Colonic mucosa (tissue), 4 donors: ENCODE measurements at regions not wholly inside any gene's neighbourhood (a gene's known extent, or its start where the extent isn't known, plus 50 kb on each side); places are given as distances from the start of the nearest gene placed in this dataset.

Experiments used
- DNase-seq: peaks from one replicate; pipeline ENCODE4 v3.0.0-alpha.2; 2020
- H3K27ac ChIP-seq: fragments of 200-600 bp; one replicate; pipeline ENCODE4 v1.8.0; 2021
- H3K27me3 ChIP-seq: fragments of 200-600 bp; one replicate; pipeline ENCODE4 v1.8.0; 2021
- H3K36me3 ChIP-seq: fragments of 200-600 bp; one replicate; pipeline ENCODE4 v1.8.0; 2021
- H3K4me1 ChIP-seq: fragments of 200-600 bp; one replicate; pipeline ENCODE4 v1.8.0; 2021; ENCODE audit warnings: mild to moderate bottlenecking
- H3K4me3 ChIP-seq: fragments of 200-600 bp; one replicate; pipeline ENCODE4 v1.8.0; 2021
- H3K9ac ChIP-seq, 2 donors: one replicate each; pipeline ENCODE4 v1.7.0; 2013; ENCODE audit warnings: control low read depth in 2 of 2, low read depth in 2 of 2, low read length in 2 of 2
- H3K9me3 ChIP-seq: fragments of 200-600 bp; one replicate; pipeline ENCODE4 v1.8.0; 2021
- CTCF ChIP-seq: fragments of 200-600 bp; IDR thresholded peaks from one replicate; pipeline ENCODE4 v1.8.0; 2022; ENCODE audit warnings: antibody characterized with exemption, mild to moderate bottlenecking
- intact Hi-C: fragments of 100-400 bp; cut with DNase I; formaldehyde crosslinking; loops from one replicate; pipeline ENCODE4 v1.14.1; 2022
- donor health status: healthy.
- donor health status: DM: no; HTN: no; CAD: no.
- donor health status: DM: no; HTN: no; CAD: no.

GRCh38 chr2:181751266-181752030, 71.1 kb upstream of the NEUROD1 start:
- Histone ChIP-seq H3K9me3 (no peaks in the 10 kb centered on the region), H3K27me3 (no peaks in the 10 kb centered on the region), H3K36me3 (no peaks in the 10 kb centered on the region), H3K9ac (no peak overlapping the region), H3K4me1 (no peaks in the 10 kb centered on the region), H3K4me3 (no peak overlapping the region), H3K27ac (no peak overlapping the region)
- no peak for DNase-seq
- intact Hi-C loops, result no loop called here
- no peak for TF ChIP-seq CTCF

- H3K4me3 ChIP-seq, result no peak overlapping the region
- intact Hi-C loops, result no loop called here
- no peaks in the 10 kb centered on the region for H3K27me3 ChIP-seq
- H3K9me3 ChIP-seq, result no peaks in the 10 kb centered on the region
- no peak for DNase-seq
- H3K9ac ChIP-seq, result no peak overlapping the region
- no peak overlapping the region for H3K27ac ChIP-seq
- no peaks in the 10 kb centered on the region for H3K4me1 ChIP-seq
- no peaks in the 10 kb centered on the region for H3K36me3 ChIP-seq
- TF ChIP-seq CTCF, result no peak
Measured at GRCh38 chr2:181752301-181752700, 72.0 kb upstream of the NEUROD1 start.

GRCh38 chr2:181753686-181754085, 73.4 kb upstream of the NEUROD1 start:
- H3K9me3 ChIP-seq, result no peaks in the 10 kb centered on the region
- H3K4me3 ChIP-seq, result no peak overlapping the region
- H3K27ac ChIP-seq, result no peak overlapping the region
- H3K9ac ChIP-seq, result no peak overlapping the region
- no peaks in the 10 kb centered on the region for H3K4me1 ChIP-seq
- no peaks in the 10 kb centered on the region for H3K27me3 ChIP-seq
- no peak for DNase-seq
- H3K36me3 ChIP-seq, result no peaks in the 10 kb centered on the region
- no peak for TF ChIP-seq CTCF
- intact Hi-C loops, result no loop called here

GRCh38 chr2:181754105-181754504, 73.8 kb upstream of the NEUROD1 start:
- no peaks in the 10 kb centered on the region for H3K4me1 ChIP-seq
- intact Hi-C loops, result no loop called here
- H3K4me3 ChIP-seq, result no peak overlapping the region
- no peak for DNase-seq
- no peaks in the 10 kb centered on the region for H3K9me3 ChIP-seq
- H3K9ac ChIP-seq, result no peak overlapping the region
- no peak overlapping the region for H3K27ac ChIP-seq
- no peaks in the 10 kb centered on the region for H3K36me3 ChIP-seq
- no peak for TF ChIP-seq CTCF
- H3K27me3 ChIP-seq, result no peaks in the 10 kb centered on the region

- H3K9ac ChIP-seq, result no peak overlapping the region
- no peak for DNase-seq
- no peaks in the 10 kb centered on the region for H3K27me3 ChIP-seq
- no peaks in the 10 kb centered on the region for H3K9me3 ChIP-seq
- H3K4me1 ChIP-seq, result no peaks in the 10 kb centered on the region
- intact Hi-C loops, result no loop called here
- H3K36me3 ChIP-seq, result no peaks in the 10 kb centered on the region
- H3K27ac ChIP-seq, result no peak overlapping the region
- no peak overlapping the region for H3K4me3 ChIP-seq
- no peak for TF ChIP-seq CTCF
Measured at GRCh38 chr2:181755181-181755580, 74.9 kb upstream of the NEUROD1 start.
